ENCODE measurements at regions not wholly inside any gene's neighbourhood (a gene's known extent, or its start where the extent isn't known, plus 50 kb on each side); places are given as distances from the start of the nearest gene placed in this dataset.

DNA sequence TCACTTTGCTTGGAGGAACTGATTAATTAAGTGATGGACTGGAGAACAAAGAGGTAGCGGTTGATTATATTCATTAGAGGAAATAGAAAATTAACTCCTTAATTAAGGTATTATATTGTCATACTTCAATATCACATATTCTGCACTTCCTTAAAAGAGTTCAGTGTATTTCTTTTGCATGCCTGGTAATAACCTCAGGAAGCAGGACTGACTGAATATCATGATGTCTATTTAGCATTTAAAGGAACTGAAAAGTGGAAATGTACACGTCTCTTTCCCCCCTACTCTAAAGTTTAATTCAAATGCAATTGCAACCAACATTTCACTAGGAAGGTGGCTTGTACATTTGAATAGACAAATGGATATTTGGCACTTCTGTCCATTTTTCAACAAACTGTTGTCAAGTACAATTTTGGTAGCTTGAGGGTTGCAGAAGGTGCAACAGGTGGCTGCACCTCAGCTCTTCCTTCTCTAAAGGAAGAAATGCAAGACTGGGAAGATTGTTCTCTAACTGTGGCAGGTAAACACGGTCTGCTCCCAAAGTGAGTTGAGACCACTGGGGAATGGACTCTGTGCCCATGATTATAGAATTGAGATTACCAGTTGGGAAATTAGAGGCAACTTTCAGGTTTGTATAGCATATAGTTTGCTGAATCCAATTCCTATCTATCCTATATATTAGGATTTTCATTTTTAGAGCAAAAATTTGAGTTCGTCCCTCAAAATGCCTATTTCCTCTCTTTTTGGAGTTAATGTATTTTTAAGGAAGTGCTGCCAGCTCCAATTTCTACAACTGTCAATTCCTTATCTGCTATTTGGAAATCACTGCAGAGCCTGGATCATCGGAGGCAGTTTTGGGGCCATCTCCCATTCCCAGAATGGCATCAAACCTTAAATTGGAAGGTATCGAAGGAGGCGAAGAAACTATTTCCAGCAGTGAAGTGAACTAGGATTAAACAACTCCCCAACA lies 98.9 kb upstream of the TAF11L2 start:
- in situ Hi-C loops (cut with MboI; ENCODE audit: low sequenced_read_pairs), result no loop called here

DNA sequence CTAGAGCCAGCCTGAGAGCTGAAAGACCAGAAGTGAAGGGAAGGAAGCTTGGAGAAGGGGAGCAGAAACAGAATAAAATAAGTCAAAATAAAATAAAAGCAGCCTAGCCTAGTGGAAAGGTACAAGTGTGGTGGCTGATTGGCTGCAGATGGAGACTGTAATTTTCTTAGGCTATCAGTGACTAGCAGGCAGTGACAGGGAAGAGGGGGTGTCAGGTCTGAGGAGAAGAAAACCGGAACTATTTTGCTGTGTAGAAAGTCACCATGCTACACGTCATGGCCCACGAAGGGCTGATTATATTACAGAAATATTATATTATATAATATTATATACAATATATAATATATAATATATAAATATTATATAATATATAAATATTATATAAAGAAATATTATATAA lies 98.1 kb upstream of the TAF11L2 start:
- in situ Hi-C loops (cut with MboI; ENCODE audit: low sequenced_read_pairs), result loop anchor here (25.0 kb wide), 1 partner anchor 163 kb away; no protein-coding TSS in a partner anchor

DNA sequence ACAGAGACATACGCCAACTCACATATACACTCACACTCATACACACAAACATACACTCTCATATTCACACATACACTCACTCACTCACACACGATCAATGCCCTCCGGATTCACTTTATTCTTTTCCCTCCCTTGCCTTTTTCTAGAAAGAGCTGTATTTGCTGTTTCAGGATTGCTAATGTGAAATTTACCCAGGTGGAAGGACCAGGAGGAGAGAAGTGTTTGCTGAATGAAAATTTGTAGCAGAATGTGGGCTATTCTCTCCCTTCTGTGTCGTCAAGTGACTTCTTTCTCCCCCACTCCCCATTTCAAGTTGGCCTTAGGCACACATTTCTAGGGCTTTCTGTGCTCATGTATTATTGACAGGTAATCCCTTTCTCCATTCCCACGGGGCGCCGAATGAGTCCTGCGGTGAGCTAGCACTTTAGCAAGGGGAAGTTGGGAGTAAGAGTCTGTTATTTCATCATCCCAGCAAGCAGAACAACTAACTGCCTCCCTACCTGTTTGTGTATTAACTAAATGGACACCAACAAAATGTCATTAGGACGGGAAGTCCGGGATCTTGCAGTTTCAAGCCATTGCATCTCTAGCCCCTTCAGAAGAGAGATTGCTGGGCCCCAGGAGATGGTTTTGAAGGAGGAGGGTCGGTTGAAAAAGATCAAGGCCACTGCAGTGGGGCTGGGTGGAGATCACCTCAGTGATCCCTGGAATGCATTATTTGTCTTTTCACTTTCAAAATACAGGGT lies 97.1 kb upstream of the TAF11L2 start:
- in situ Hi-C loops (cut with MboI; ENCODE audit: low sequenced_read_pairs), result loop anchor here (25.0 kb wide), 1 partner anchor 164 kb away; no protein-coding TSS in a partner anchor

DNA sequence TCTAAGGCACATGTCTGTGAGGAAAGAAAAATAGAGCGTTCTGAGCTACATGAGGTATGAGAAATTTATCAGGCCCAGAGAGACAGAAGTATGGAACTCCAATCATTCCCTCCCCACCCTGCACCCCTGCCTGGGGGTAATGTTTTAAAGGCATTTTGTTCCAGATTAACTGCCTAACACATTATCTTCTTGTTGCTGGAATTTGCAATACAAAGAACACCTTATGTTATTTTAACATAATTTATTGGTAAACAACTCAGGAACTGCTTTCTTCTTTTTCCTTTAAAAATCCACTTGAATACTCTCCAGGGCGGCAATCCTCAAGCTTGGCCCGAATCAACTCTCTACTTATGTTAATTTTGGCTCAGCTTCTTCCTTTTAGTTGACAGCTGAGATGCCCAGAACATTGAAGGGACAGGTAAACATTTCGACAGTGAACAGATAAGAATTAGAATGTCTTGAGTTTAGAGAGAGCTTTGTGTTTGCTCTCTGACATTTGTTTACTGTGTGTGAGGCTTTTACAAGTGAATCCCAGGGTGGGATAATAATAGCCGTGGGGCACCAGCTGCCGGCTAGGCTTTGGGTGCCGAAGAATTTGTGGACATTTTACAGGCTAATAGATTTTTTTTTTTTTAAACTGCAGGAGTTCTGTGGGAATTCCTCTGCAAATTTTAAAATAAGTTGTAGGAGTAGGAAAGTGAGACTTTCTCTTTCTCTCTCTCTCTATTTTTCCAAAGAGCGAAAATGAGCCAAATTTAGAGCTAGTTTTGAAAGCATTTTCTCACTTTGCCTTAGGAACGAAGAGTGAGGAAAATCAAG lies 96.4 kb upstream of the TAF11L2 start:
- in situ Hi-C loops (cut with MboI; ENCODE audit: low sequenced_read_pairs), result loop anchor here (25.0 kb wide), 1 partner anchor 164 kb away; no protein-coding TSS in a partner anchor

DNA sequence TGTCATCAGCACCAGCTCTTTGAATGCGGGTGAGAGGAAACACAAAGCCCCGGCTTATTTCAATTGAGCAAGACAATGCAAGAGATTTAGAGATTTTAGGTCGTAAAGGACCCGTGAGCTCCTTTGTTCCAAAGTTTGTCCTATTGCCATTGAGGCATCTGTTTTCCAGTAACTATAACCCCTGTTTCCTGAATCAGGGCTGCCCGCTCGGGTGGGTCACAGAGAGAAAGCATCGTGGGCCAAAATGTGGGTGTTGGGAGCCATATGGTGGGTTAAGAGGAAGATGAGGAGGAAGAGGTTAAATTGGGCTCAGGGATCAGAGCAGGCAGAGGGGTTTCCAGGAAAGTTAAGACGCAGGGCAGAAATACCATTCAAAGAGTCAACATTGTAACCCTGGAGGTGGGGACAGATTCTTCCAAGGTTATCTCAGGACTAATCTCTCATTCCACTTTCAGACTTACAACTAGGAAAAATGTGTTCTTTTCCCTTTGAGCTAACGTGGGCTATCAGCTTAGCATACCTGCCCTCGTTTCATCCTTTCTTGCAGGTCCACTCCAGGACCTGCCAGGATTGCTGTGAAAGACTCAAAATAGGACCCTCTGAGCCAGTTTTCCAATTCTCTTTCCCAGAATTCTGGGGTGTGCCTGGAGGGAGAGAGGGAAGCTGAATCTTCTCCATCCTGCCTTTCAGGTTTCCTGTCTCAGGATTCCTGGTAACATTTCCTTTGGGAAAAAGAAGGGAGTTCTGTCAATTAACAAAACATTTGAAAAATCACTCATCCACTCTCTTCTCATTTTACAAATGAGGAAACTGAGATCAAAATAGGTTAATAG lies 95.5 kb upstream of the TAF11L2 start:
- in situ Hi-C loops (cut with MboI; ENCODE audit: low sequenced_read_pairs), result loop anchor here (25.0 kb wide), 1 partner anchor 165 kb away; no protein-coding TSS in a partner anchor

DNA sequence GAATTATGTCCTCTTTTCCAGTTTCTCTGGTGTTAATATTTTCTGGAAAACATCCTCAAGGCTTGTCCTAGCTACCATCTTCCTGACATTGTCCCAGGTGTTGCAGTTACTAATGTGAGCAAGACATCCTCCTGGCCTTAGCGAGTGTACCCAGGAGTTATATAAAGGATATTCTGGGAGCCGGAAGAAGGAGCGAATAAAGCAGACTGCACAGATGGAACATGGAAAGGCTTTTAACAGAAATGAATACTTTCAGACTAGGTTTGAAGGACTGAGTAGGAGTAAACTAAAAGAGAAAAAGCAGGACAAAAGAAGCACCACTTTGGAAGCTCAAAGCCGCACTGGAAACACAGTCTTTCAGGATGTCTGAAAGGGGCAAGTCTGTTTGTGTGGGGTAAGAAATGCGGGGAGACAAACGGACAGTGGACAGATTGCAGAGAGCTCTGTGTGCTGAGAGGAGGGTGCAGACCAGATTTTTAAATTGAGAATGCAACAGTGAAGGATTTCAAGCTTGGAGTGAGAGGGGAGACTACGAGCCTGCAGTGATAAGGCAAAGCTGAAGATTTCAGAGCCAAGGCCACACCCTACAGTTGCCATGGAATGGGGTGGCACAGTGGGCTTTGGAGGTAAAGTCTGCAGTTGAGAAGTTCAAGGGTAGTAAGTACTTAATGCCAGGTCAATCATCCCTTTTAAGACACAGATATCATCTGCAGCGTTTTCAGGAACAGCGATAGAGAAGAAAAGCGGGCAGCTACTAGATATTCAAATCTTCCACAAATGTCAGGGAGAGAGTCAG lies 94.1 kb upstream of the TAF11L2 start:
- in situ Hi-C loops (cut with MboI; ENCODE audit: low sequenced_read_pairs), result loop anchor here (25.0 kb wide), 1 partner anchor 167 kb away; no protein-coding TSS in a partner anchor

DNA sequence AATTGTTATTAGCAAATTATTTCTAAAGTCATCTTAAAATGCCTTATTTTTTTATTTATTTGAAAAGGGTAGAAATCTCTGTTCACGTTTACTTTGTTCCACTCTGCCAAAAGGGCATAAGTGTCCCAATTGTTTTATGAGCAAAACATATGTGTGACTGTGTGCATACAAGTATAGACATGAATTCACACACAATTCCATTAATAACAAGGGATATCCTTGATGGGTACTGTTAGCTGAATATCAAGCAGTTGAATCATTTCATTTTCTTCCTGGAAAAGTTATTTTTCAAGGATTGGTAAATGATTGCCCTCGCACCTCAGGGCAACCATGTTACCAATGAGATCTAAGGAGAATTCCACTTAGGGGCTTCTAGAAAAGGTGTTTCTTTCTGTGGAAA lies 92.1 kb upstream of the TAF11L2 start:
- in situ Hi-C loops (cut with MboI; ENCODE audit: low sequenced_read_pairs), result loop anchor here (25.0 kb wide), 1 partner anchor 169 kb away; no protein-coding TSS in a partner anchor

DNA sequence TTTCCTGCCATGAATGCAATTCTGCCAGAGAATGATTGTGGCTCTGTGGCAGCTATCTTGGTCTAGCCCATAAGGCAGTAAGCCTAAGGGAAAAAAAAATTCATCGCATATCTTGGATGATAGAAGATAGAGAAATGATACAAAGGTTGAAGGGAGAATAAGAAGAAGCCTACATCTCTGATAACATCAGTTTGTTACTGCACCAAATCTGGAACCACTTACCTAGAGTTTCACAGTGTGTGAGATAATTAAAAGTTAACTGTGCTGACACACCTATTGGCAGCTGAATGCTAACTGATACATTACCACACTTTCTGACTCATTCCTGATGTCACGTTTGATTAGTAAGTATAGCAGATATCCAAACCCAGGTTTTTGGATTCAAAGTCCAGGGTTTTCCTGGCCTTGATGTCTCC lies 91.6 kb upstream of the TAF11L2 start:
- in situ Hi-C loops (cut with MboI; ENCODE audit: low sequenced_read_pairs), result loop anchor here (25.0 kb wide), 1 partner anchor 169 kb away; no protein-coding TSS in a partner anchor

DNA sequence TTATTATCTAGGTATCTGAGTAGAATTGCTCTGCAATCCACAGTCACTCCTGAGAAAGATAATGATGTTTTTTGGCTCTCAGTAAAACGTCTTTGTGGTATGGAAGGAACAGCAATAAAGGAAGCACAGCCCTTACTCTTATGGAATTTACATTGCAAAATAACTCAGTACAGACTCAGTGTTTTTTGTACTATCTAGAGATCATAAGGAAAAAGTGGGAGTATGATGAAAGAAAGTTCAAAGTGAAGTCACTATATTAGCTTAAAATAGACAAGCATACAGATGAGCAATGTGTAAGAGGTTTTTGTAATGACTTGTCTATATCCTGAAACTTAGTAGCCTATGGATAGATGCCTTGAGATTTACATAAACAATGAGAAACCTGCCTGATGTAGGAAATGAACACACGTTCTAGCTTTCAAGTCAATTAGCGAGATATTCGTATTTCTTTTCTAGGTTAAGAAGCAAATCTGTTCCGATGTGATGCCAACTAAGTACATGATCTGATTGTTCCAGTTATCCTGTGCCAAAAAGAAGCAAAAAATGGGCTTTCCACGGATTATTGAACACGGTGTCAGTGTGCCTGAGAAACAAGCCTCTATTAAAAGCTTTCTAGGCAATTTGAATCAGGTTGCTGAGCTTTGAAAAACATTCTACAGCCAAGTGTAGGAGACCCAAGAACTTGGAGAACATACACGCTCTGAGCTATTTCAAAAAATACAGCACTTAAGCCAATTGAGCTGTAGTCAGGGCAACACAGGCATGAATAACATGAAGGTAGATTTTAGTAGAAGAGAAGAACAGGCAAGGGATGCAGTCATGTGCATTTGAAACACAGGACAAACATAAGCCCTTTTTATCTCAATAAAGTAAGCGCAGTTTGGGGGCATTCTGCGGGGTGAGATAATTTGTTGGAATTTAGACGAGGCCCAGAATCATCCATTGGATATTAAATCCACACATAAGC lies 86.3 kb upstream of the TAF11L2 start:
- in situ Hi-C loops (cut with MboI; ENCODE audit: low sequenced_read_pairs), result loop anchor here (25.0 kb wide), 1 partner anchor 174 kb away; no protein-coding TSS in a partner anchor

DNA sequence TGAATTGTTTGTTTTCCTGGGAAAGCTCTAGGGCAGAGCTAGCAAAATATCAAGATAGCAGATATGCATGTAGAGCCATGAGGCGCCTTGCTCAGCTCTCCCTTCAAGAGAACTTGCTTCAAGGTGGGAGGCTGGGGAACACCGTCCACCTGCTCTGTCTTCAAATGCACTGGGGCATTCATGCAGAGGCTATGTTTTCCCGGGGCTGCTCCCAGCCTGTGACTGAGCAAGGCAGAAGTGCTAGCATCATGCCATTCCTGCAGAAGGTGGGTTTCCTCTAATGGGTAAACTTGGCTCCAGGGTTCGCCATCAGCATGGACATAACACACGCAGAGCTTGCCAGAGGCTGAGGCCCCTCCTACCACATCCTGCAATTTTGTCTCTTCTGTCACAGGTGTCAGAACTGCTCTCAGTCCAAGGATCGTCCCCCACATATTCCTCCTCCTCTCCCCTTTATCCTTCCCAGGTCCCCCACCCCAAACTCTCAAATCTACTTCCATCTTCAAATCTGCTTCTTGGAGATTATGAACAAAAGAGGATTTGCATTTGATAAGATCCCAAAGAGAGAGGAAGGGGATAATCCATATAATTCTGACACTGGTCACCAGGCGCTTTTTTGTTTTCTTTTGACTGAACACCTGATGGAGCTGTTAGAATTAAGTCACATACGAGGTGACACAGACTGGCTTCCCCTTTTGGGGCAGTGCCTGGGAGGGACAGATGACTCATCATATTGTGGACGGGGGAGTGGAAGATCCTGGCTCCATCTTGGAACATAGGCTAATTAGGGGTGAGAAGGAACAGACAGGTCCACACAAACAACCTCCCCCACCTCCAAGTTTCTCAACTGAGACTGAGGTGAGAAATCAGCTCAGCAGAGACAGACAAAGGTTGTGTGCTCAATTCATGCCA lies 85.0 kb upstream of the TAF11L2 start:
- in situ Hi-C loops (cut with MboI; ENCODE audit: low sequenced_read_pairs), result loop anchor here (25.0 kb wide), 1 partner anchor 176 kb away; no protein-coding TSS in a partner anchor

DNA sequence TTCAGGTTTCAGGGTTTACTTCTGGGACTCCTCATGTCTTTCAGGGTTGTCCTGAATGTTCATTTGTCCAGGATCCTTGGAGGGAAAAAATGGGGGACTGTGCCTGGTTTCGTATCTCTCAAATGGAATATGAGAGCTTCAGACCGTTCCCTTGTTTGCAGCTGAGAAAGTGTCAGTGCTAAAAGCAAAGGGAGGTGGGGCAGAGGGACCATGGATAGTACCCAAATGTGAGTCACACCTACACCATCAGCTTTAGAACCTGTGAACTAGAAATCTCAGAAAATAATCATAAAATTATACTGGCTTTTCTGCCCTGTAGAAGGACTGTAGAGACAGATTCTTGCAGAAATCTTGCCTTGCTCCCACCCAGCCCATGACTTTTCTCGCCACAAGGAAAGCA lies 84.3 kb upstream of the TAF11L2 start:
- in situ Hi-C loops (cut with MboI; ENCODE audit: low sequenced_read_pairs), result loop anchor here (25.0 kb wide), 1 partner anchor 176 kb away; no protein-coding TSS in a partner anchor

DNA sequence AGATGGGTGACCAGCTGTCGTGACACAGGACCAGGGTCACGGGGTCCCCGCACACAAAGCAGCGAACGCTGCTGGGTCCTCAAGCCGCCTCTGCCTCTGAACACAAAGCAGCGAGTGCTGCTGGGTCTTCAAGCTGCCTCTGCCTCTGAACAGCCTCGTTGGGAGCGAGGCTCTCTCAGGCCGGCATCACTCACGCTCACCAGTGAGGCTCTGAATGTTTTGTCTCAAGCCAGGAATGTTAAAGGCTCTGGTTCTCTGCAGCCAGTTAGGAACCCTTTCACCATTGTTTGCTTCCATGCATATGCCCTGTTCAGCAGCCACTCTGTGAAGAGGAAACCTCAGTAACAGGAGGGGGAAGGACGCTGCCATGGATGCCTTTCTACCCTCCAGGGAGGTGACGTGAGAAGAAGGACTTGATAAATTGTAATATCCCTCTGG lies 82.7 kb upstream of the TAF11L2 start:
- in situ Hi-C loops (cut with MboI; ENCODE audit: low sequenced_read_pairs), result loop anchor here (25.0 kb wide), 1 partner anchor 178 kb away; no protein-coding TSS in a partner anchor

DNA sequence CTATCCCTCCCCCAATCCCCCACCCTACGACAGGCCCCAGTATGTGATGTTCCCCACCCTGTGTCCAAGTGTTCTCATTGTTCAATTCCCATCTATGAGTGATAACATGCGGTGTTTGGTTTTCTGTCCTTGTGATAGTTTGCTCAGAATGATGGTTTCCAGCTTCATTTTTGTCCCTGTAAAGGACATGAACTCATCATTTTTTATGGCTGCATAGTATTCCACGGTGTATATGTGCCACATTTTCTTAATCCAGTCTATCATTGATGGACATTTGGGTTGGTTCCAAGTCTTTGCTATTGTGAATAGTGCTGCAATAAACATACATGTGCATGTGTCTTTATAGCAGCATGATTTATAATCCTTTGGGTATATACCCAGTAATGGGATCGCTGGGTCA lies 81.7 kb upstream of the TAF11L2 start:
- in situ Hi-C loops (cut with MboI; ENCODE audit: low sequenced_read_pairs), result loop anchor here (25.0 kb wide), 1 partner anchor 179 kb away; no protein-coding TSS in a partner anchor

DNA sequence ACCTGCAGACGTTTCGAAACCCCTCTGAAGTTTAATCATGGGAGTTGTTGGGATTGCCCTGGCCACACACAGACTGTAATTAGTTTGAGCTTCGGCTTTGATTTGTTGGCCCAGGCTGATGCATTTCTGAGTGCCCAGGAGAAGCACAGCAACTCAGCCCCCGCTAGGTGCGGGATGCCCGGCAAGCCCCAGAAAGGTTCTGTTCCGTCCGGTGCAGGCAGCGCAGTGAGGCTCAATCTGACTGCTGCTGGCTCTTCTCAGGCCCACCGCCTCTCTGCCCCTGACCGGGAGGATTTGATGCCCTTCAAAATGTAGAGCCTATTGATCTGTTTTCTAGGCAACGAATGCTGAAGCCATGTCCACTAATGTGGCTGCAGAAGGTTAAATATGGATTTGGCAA lies 73.4 kb upstream of the TAF11L2 start:
- in situ Hi-C loops (cut with MboI; ENCODE audit: low sequenced_read_pairs), result loop anchor here (25.0 kb wide), 1 partner anchor 187 kb away; no protein-coding TSS in a partner anchor

DNA sequence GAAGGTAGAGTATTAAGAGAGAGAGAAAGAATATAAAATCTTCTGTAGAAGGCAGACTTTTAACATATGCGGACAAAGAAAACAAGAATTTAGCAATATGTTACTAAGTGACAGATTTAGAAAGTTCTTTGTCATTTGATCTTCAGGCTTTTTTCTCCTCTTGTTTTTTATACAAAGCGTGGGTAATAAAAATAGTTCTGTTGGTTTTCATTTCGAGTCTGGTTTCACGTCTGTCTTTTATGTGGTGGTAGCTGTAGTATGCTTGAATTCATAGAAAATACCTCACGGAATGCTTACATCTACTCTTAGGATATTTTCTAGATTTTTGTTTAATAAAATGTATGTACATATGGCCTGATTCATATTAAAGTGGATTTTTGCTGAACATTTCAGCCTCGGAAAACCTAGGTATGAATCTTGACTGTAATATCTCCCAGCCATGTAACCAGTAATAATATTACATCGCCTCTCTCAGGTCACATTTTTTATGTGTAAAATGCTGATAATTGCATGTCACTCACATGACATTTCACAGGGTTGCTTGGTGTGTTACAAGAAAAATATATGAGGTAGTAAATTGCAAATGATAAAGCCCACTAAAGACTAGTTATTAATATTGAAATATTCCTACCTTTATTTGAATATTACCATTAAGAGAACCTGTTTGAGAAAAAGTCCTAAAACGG lies 72.5 kb upstream of the TAF11L2 start:
- in situ Hi-C loops (cut with MboI; ENCODE audit: low sequenced_read_pairs), result no loop called here
